RWPE2 (cell line): ENCODE measurements at regions not wholly inside any gene's neighbourhood (a gene's known extent, or its start where the extent isn't known, plus 50 kb on each side); places are given as distances from the start of the nearest gene placed in this dataset.
A peak's percentile ranks its signal among the peaks of the same experiment; 100 is the strongest.

Experiments used
- ATAC-seq: fragments of 200-7000 bp; cut with Tn5 transposase; 3 replicates; pipeline ENCODE4 v1.9.1; 2021; ENCODE audit warnings: low read depth
- DNase-seq: peaks from one replicate; pipeline ENCODE4 v3.0.0-alpha.2; 2020; ENCODE audit warnings: low spot score
- H3K27ac ChIP-seq: fragments of 450-650 bp; 2 replicates; pipeline ENCODE4 v1.5.1; 2017; ENCODE audit warnings: mild to moderate bottlenecking; ENCODE audit not compliant: poor library complexity, severe bottlenecking
- H3K27me3 ChIP-seq: fragments of 250-450 bp; sonication (Bioruptor Pico); 2 replicates; pipeline ENCODE4 v1.5.1; 2021; ENCODE audit warnings: mild to moderate bottlenecking, moderate library complexity; ENCODE audit not compliant: insufficient read depth, poor library complexity, severe bottlenecking
- H3K36me3 ChIP-seq: fragments of 250-450 bp; sonication (Bioruptor Pico); 2 replicates; pipeline ENCODE4 v1.5.1; 2020; ENCODE audit warnings: low read depth, mild to moderate bottlenecking, moderate library complexity
- H3K4me1 ChIP-seq: fragments of 250-450 bp; sonication (Bioruptor Pico); 2 replicates; pipeline ENCODE4 v1.5.1; 2021; ENCODE audit warnings: mild to moderate bottlenecking, moderate library complexity; ENCODE audit not compliant: insufficient read depth, poor library complexity, severe bottlenecking
- H3K4me3 ChIP-seq: fragments of 250-450 bp; sonication (Bioruptor Pico); 2 replicates; pipeline ENCODE4 v1.5.1; 2021; ENCODE audit warnings: mild to moderate bottlenecking, moderate library complexity; ENCODE audit not compliant: severe bottlenecking
- H3K9me3 ChIP-seq: fragments of 250-450 bp; sonication (Bioruptor Pico); 2 replicates; pipeline ENCODE4 v1.5.1; 2021; ENCODE audit warnings: mild to moderate bottlenecking, moderate library complexity; ENCODE audit not compliant: severe bottlenecking
- CTCF ChIP-seq: fragments of 450-650 bp; IDR thresholded peaks from one replicate; pipeline ENCODE4 v1.5.1; 2017; ENCODE audit warnings: mild to moderate bottlenecking, moderate library complexity; ENCODE audit not compliant: poor library complexity, severe bottlenecking

DNA sequence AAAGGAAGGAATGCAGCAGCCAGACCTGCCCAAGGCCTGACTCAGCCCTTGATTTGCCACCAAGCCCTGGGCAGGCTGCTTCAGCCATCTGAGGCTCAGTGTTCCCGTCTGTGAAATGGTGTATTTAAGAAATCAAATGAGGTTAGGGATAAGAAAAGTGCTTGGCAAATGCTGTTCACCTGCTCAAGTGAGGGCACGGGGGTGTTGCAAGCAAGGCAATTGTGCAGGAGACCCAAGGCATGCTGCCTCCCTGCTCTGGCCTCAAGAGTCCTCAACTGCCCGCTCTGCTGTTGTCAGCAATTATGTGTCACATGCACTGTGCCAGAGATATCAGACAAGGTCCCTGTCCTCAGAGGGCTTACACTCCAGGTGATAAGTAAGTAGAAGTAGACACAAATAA lies 101.8 kb downstream of the TPRA1 start:
- DNase-seq (no peak), ATAC-seq (no peak)
- H3K36me3 ChIP-seq, result no peaks in the 10 kb centered on the region
- no peaks in the 10 kb centered on the region for H3K4me1 ChIP-seq
- H3K4me3 ChIP-seq, result no peak overlapping the region
- no peak overlapping the region for H3K27ac ChIP-seq
- TF ChIP-seq CTCF, result no peak
- H3K27me3 ChIP-seq, result no peaks in the 10 kb centered on the region
- H3K9me3 ChIP-seq, result no peaks in the 10 kb centered on the region

DNA sequence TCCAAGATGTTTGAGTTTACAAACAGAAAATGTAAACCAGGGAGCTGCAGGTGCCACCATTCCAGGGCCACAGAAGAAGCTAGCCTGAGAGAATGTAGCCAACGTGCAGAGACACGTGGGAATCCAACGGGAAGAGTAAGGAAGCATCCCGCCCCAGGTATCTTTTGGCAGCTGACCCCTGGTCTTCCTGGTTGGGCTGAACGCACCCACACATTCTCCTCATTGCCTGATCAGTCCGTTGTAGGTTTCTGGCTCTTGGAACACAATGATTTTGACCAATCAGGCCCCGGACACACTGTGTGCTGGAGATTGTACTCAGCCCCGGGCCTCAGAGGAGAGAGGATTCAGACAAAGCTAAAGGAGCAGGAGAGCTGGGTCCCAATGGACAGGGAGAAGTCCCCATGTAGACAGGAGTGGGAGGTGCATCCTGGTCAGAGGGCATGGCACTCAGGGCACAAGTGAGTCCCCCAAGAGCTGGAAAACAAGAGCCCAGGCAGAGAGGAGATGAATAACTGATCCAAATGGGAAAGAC lies 102.3 kb downstream of the TPRA1 start:
- no peak for ATAC-seq
- no peak for DNase-seq
- no peak for TF ChIP-seq CTCF
- H3K27me3 ChIP-seq, result no peaks in the 10 kb centered on the region
- no peak overlapping the region for H3K4me3 ChIP-seq
- H3K4me1 ChIP-seq, result no peaks in the 10 kb centered on the region
- H3K9me3 ChIP-seq, result no peaks in the 10 kb centered on the region
- no peak overlapping the region for H3K27ac ChIP-seq
- H3K36me3 ChIP-seq, result no peaks in the 10 kb centered on the region

- no peak for TF ChIP-seq CTCF
- Histone ChIP-seq H3K27ac (no peak overlapping the region), H3K27me3 (no peaks in the 10 kb centered on the region), H3K4me3 (no peak overlapping the region), H3K9me3 (no peaks in the 10 kb centered on the region), H3K36me3 (no peaks in the 10 kb centered on the region), H3K4me1 (no peaks in the 10 kb centered on the region)
- ATAC-seq, result no peak
- no peak for DNase-seq
Observed at GRCh38 chr3:127487196-127487595, 103.3 kb downstream of the TPRA1 start.

- Histone ChIP-seq H3K4me1 (no peaks in the 10 kb centered on the region), H3K4me3 (no peak overlapping the region), H3K27me3 (no peaks in the 10 kb centered on the region), H3K9me3 (no peaks in the 10 kb centered on the region), H3K27ac (no peak overlapping the region), H3K36me3 (no peaks in the 10 kb centered on the region)
- no peak for ATAC-seq
- peak; percentile 51 for DNase-seq
- TF ChIP-seq CTCF, result no peak
Observed at GRCh38 chr3:127486321-127486944, 104.1 kb downstream of the TPRA1 start.

- Histone ChIP-seq H3K27ac (no peak overlapping the region), H3K27me3 (no peaks in the 10 kb centered on the region), H3K36me3 (no peaks in the 10 kb centered on the region), H3K4me3 (no peak overlapping the region), H3K9me3 (no peaks in the 10 kb centered on the region), H3K4me1 (no peaks in the 10 kb centered on the region)
- ATAC-seq (no peak), DNase-seq (peak; percentile 50)
- TF ChIP-seq CTCF, result no peak
Observed at GRCh38 chr3:127485396-127486170, 105.0 kb downstream of the TPRA1 start.
